ENCODE measurements at regions not wholly inside any gene's neighbourhood (a gene's known extent, or its start where the extent isn't known, plus 50 kb on each side); places are given as distances from the start of the nearest gene placed in this dataset.

- peak; percentile 29 for DNase-seq (ENCODE audit: low read depth)
- TF ChIP-seq CTCF (IDR thresholded peaks at IDR 0.05; ENCODE audit: control insufficient read depth, insufficient read depth, low read depth, low read length, missing control alignments): no peak
- H3K4me3 ChIP-seq (ENCODE audit: control insufficient read depth, low read depth, low read length): no peak overlapping the region
Measured at GRCh38 chr7:18257711-18258110, 230.1 kb upstream of the PRPS1L1 start.

- DNase-seq (ENCODE audit: low read depth): no peak
- TF ChIP-seq CTCF (IDR thresholded peaks at IDR 0.05; ENCODE audit: control insufficient read depth, insufficient read depth, low read depth, low read length, missing control alignments): no peak
- H3K4me3 ChIP-seq (ENCODE audit: control insufficient read depth, low read depth, low read length): no peak overlapping the region
Measured at GRCh38 chr7:18262058-18262457, 233.5 kb upstream of the HDAC9 start.

GRCh38 chr7:18265611-18266281 is 229.8 kb upstream of the HDAC9 start:
- TF ChIP-seq CTCF (IDR thresholded peaks at IDR 0.05; ENCODE audit: control insufficient read depth, insufficient read depth, low read depth, low read length, missing control alignments): no peak
- DNase-seq (ENCODE audit: low read depth): no peak
- H3K4me3 ChIP-seq (ENCODE audit: control insufficient read depth, low read depth, low read length): no peak overlapping the region

- DNase-seq (ENCODE audit: low read depth): no peak
- H3K4me3 ChIP-seq (ENCODE audit: control insufficient read depth, low read depth, low read length): no peak overlapping the region
- TF ChIP-seq CTCF (IDR thresholded peaks at IDR 0.05; ENCODE audit: control insufficient read depth, insufficient read depth, low read depth, low read length, missing control alignments): no peak
Measured at GRCh38 chr7:18268571-18268970, 227.0 kb upstream of the HDAC9 start.

- no peak overlapping the region for H3K4me3 ChIP-seq (ENCODE audit: control insufficient read depth, low read depth, low read length)
- no peak for TF ChIP-seq CTCF (IDR thresholded peaks at IDR 0.05; ENCODE audit: control insufficient read depth, insufficient read depth, low read depth, low read length, missing control alignments)
- DNase-seq (ENCODE audit: low read depth): no peak
Measured at GRCh38 chr7:18276380-18276779, 219.2 kb upstream of the HDAC9 start.

- H3K4me3 ChIP-seq (ENCODE audit: control insufficient read depth, low read depth, low read length): no peak overlapping the region
- TF ChIP-seq CTCF (IDR thresholded peaks at IDR 0.05; ENCODE audit: control insufficient read depth, insufficient read depth, low read depth, low read length, missing control alignments): no peak
- no peak for DNase-seq (ENCODE audit: low read depth)
Measured at GRCh38 chr7:18278316-18278715, 217.2 kb upstream of the HDAC9 start.

Measured in AG09309 (cell line).